ENCODE measurements at regions not wholly inside any gene's neighbourhood (a gene's known extent, or its start where the extent isn't known, plus 50 kb on each side); places are given as distances from the start of the nearest gene placed in this dataset.
"Not testable (repeated sequence)": the region's sequence is repeated elsewhere in the genome, so short reads cannot be mapped to it uniquely, and the experiment has no call there.

DNA sequence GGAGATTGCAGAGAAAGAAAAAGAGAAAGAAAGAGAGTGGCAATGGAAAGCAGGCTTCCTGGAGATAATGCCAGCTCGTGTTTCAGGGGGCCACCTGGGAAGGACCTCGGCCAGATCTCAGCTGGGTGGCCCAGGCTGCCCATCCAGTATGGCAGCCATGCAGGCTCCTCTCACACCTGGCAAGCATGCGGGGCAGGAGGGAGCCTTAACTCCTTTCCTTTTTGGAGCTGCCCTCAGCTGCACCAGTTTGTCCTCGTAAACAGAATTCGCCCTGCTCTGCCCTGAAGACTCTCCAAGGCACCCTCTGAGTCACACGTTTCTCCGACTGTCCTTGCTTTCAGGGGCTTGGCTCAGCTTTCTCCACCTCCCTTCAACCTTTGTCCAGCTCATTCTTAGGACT is 59.5 kb upstream of the IGFBP5 start:
- ATAC-seq (ENCODE audit: insufficient read depth, low read depth) (no peak), DNase-seq (no peak)
- H3K4me2 ChIP-seq (ENCODE audit: insufficient read depth, low read length): no peak overlapping the region
- no peak for TF ChIP-seq EZH2 (IDR thresholded peaks at IDR 0.05; ENCODE audit: borderline replicate concordance, low read depth, low read length, severe bottlenecking)
- TF ChIP-seq, protein P1, sequence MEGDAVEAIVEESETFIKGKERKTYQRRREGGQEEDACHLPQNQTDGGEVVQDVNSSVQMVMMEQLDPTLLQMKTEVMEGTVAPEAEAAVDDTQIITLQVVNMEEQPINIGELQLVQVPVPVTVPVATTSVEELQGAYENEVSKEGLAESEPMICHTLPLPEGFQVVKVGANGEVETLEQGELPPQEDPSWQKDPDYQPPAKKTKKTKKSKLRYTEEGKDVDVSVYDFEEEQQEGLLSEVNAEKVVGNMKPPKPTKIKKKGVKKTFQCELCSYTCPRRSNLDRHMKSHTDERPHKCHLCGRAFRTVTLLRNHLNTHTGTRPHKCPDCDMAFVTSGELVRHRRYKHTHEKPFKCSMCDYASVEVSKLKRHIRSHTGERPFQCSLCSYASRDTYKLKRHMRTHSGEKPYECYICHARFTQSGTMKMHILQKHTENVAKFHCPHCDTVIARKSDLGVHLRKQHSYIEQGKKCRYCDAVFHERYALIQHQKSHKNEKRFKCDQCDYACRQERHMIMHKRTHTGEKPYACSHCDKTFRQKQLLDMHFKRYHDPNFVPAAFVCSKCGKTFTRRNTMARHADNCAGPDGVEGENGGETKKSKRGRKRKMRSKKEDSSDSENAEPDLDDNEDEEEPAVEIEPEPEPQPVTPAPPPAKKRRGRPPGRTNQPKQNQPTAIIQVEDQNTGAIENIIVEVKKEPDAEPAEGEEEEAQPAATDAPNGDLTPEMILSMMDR (IDR thresholded peaks at IDR 0.05; ENCODE audit: borderline replicate concordance, extremely low read depth, low read length, poor library complexity, severe bottlenecking): no peak
- H3K4me1 ChIP-seq (ENCODE audit: insufficient read depth, low read length): no peaks in the 10 kb centered on the region
- H4K20me1 ChIP-seq (ENCODE audit: insufficient read depth, low read length): no peaks in the 10 kb centered on the region
- no peak overlapping the region for H2AFZ ChIP-seq (ENCODE audit: low read depth, low read length)
- H3K9me3 ChIP-seq (ENCODE audit: insufficient read depth, low read length, severe bottlenecking): no peaks in the 10 kb centered on the region
- no peak overlapping the region for H3K9ac ChIP-seq (ENCODE audit: low read depth, low read length)
- no peaks in the 10 kb centered on the region for H3K79me2 ChIP-seq (ENCODE audit: insufficient read depth, low read length)
- H3K36me3 ChIP-seq (ENCODE audit: insufficient read depth, low read length): no peaks in the 10 kb centered on the region
- peaks cover 6% of the 10 kb centered on the region for H3K27me3 ChIP-seq (ENCODE audit: insufficient read depth, low read length, poor library complexity)
- H3K27ac ChIP-seq (ENCODE audit: low read length): no peak overlapping the region
- no peak overlapping the region for H3K4me3 ChIP-seq (ENCODE audit: low read depth in 1 of 2, low read length in 2 of 2)

DNA sequence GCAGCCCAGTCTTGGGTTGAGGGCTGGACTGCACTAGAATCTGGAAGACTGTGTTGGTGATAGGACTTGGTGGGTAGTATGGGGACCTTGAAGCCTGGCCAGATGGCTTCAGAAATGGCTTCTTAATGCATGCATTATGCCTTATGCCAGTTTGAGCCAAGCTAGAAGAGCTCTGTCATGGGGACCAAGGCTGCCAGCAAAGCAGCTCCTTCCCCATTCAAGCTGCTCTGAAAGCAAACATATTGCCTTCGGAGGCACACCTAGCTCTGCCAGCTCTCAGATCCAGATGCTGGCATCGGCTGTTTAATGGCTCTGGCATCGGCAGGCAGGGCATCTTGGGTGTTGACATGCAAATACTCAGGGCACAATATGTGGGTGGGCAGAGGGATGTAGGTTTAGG is 59.0 kb upstream of the IGFBP5 start:
- Histone ChIP-seq H4K20me1 (ENCODE audit: insufficient read depth, low read length) (no peaks in the 10 kb centered on the region), H3K9ac (ENCODE audit: low read depth, low read length) (no peak overlapping the region), H3K36me3 (ENCODE audit: insufficient read depth, low read length) (no peaks in the 10 kb centered on the region), H3K27ac (ENCODE audit: low read length) (no peak overlapping the region), H3K4me3 (ENCODE audit: low read depth in 1 of 2, low read length in 2 of 2) (no peak overlapping the region), H3K9me3 (ENCODE audit: insufficient read depth, low read length, severe bottlenecking) (no peaks in the 10 kb centered on the region), H3K27me3 (ENCODE audit: insufficient read depth, low read length, poor library complexity) (peaks cover 6% of the 10 kb centered on the region), H3K79me2 (ENCODE audit: insufficient read depth, low read length) (no peaks in the 10 kb centered on the region), H3K4me1 (ENCODE audit: insufficient read depth, low read length) (no peaks in the 10 kb centered on the region), H3K4me2 (ENCODE audit: insufficient read depth, low read length) (no peak overlapping the region), H2AFZ (ENCODE audit: low read depth, low read length) (no peak overlapping the region)
- DNase-seq: no peak
- no peak for ATAC-seq (ENCODE audit: insufficient read depth, low read depth)
- TF ChIP-seq, protein P1 (IDR thresholded peaks at IDR 0.05; ENCODE audit: borderline replicate concordance, extremely low read depth, low read length, poor library complexity, severe bottlenecking): no peak

DNA sequence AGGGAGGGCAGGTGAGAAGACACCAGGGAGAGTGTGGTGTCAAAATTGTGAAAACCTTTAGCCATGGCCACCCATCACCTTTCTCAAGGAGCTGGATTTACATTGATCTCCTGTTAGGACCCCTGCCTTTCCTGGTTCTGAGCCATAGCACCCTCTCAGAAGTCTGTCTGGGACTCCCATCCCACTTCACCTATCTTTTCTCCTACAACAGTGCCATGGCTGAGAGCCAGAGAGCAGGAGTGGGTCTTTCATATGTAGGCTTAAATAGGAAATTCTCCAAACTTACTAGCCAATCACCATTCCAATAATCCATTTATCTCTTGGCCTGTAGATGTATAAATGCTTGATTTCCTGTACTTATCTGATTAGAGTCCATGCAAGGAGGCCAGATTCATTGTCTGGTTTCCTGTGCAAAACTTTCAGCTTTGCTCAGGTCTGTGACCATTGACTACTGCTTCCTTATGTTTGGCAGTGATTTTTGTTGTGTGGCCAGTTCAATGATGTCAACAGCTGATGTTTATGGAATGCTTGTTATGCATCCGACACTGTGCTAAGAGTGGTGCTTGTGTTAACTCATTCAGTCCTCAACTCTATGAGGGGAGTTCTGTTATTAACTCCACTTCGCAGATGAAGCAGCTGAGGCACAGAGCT is 57.6 kb upstream of the IGFBP5 start:
- DNase-seq (no peak), ATAC-seq (ENCODE audit: insufficient read depth, low read depth) (no peak)
- no peak overlapping the region for H2AFZ ChIP-seq (ENCODE audit: low read depth, low read length)
- no peaks in the 10 kb centered on the region for H3K36me3 ChIP-seq (ENCODE audit: insufficient read depth, low read length)
- no peak overlapping the region for H3K4me2 ChIP-seq (ENCODE audit: insufficient read depth, low read length)
- peaks cover 7% of the 10 kb centered on the region for H3K27me3 ChIP-seq (ENCODE audit: insufficient read depth, low read length, poor library complexity)
- no peaks in the 10 kb centered on the region for H3K9me3 ChIP-seq (ENCODE audit: insufficient read depth, low read length, severe bottlenecking)
- H3K4me3 ChIP-seq (ENCODE audit: low read depth in 1 of 2, low read length in 2 of 2): no peak overlapping the region
- H3K27ac ChIP-seq (ENCODE audit: low read length): no peak overlapping the region
- TF ChIP-seq EZH2 (IDR thresholded peaks at IDR 0.05; ENCODE audit: borderline replicate concordance, low read depth, low read length, severe bottlenecking): no peak
- TF ChIP-seq, protein P1 (IDR thresholded peaks at IDR 0.05; ENCODE audit: borderline replicate concordance, extremely low read depth, low read length, poor library complexity, severe bottlenecking): no peak
- no peak overlapping the region for H3K9ac ChIP-seq (ENCODE audit: low read depth, low read length)
- no peaks in the 10 kb centered on the region for H3K79me2 ChIP-seq (ENCODE audit: insufficient read depth, low read length)
- no peaks in the 10 kb centered on the region for H3K4me1 ChIP-seq (ENCODE audit: insufficient read depth, low read length)
- H4K20me1 ChIP-seq (ENCODE audit: insufficient read depth, low read length): no peaks in the 10 kb centered on the region

DNA sequence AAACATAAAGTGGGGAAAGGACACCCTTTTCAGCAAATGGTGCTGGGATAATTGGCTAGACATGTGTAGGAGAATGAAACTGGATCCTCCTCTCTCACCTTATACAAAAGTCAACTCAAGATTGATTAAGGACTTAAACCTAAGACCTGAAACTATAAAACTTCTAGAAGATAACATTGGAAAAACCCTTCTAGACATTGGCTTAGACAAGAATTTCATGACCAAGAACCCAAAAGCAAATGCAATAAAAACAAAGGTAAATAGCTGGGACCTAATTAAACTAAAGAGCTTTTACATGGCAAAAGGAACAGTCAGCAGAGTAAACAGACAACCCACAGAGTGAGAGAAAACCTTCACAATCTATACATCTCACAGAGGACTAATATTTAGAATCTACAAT is 55.4 kb upstream of the IGFBP5 start:
- not testable (repeated sequence) for H3K9me3 ChIP-seq (ENCODE audit: insufficient read depth, low read length, severe bottlenecking); H3K36me3 ChIP-seq (ENCODE audit: insufficient read depth, low read length); DNase-seq; ATAC-seq (ENCODE audit: insufficient read depth, low read depth); H3K4me3 ChIP-seq (ENCODE audit: low read depth in 1 of 2, low read length in 2 of 2); H3K27ac ChIP-seq (ENCODE audit: low read length); H3K79me2 ChIP-seq (ENCODE audit: insufficient read depth, low read length); H3K27me3 ChIP-seq (ENCODE audit: insufficient read depth, low read length, poor library complexity); H3K4me1 ChIP-seq (ENCODE audit: insufficient read depth, low read length); H3K9ac ChIP-seq (ENCODE audit: low read depth, low read length); H4K20me1 ChIP-seq (ENCODE audit: insufficient read depth, low read length); H3K4me2 ChIP-seq (ENCODE audit: insufficient read depth, low read length); H2AFZ ChIP-seq (ENCODE audit: low read depth, low read length)
